22Rv1 (cell line): ENCODE measurements at regions not wholly inside any gene's neighbourhood (a gene's known extent, or its start where the extent isn't known, plus 50 kb on each side); places are given as distances from the start of the nearest gene placed in this dataset.

Experiments
- H3K27ac ChIP-seq: fragments of 450-650 bp; 2 replicates; pipeline ENCODE4 v1.5.1; 2017
- ZFX ChIP-seq: fragments of 450-650 bp; IDR thresholded peaks from 2 replicates; pipeline ENCODE4 v1.6.1; 2017; ENCODE audit warnings: antibody characterized with exemption, borderline replicate concordance
- TF ChIP-seq, protein P1 (sequence below): fragments of 450-650 bp; IDR thresholded peaks from 2 replicates; pipeline ENCODE4 v1.5.1; 2017; ENCODE audit warnings: mild to moderate bottlenecking

GRCh38 chr5:135163964-135164363, 129.9 kb upstream of the PITX1 start:
- TF ChIP-seq, protein P1, sequence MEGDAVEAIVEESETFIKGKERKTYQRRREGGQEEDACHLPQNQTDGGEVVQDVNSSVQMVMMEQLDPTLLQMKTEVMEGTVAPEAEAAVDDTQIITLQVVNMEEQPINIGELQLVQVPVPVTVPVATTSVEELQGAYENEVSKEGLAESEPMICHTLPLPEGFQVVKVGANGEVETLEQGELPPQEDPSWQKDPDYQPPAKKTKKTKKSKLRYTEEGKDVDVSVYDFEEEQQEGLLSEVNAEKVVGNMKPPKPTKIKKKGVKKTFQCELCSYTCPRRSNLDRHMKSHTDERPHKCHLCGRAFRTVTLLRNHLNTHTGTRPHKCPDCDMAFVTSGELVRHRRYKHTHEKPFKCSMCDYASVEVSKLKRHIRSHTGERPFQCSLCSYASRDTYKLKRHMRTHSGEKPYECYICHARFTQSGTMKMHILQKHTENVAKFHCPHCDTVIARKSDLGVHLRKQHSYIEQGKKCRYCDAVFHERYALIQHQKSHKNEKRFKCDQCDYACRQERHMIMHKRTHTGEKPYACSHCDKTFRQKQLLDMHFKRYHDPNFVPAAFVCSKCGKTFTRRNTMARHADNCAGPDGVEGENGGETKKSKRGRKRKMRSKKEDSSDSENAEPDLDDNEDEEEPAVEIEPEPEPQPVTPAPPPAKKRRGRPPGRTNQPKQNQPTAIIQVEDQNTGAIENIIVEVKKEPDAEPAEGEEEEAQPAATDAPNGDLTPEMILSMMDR = no peak
- TF ChIP-seq ZFX = no peak
- H3K27ac ChIP-seq = no peak overlapping the region

GRCh38 chr5:135163391-135163790, 129.4 kb upstream of the PITX1 start:
- no peak overlapping the region for H3K27ac ChIP-seq
- TF ChIP-seq, protein P1 = no peak
- TF ChIP-seq ZFX = no peak

- TF ChIP-seq ZFX = no peak
- TF ChIP-seq, protein P1 = no peak
- H3K27ac ChIP-seq = no peak overlapping the region
Measured at GRCh38 chr5:135162661-135163265, 128.7 kb upstream of the PITX1 start.

- TF ChIP-seq ZFX = no peak
- TF ChIP-seq, protein P1 = no peak
Measured at GRCh38 chr5:135161221-135161620, 127.2 kb upstream of the PITX1 start.

DNA sequence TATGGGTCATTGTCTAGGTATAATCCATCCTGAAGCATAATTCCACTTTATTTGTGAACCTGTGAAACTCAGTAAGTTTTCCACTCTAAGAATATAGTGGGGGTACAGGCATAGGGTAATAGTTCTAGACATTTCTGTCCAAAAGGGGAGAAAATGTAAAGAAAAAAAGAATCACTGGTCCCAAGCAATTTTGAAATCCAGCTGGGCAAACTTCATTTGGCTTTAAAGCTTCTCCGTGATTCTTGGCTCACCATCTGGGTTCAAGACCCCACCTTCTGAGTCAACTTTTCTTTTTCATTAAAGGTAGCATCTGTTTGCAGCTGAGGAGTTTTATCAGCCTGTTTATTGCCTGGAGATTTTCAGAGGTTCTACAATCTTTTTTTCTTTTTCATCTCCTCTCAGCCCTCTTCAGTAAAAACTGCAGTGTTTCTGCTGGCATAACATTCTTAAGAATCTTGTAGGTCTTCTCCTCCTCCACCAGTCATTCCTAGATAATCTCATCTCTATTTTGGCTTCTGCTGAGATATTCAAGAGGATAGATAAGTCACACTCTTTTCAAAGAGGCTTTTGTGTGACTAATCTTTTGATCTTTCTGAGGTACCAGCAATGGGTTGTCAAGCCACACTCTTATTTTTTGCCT, 126.1 kb upstream of the PITX1 start:
- TF ChIP-seq, protein P1 = no peak
- no peak for TF ChIP-seq ZFX
- no peak overlapping the region for H3K27ac ChIP-seq

More at GRCh38 chr5:135161221-135161620, 127.2 kb upstream of the PITX1 start:
- no peak overlapping the region for H3K27ac ChIP-seq

DNA sequence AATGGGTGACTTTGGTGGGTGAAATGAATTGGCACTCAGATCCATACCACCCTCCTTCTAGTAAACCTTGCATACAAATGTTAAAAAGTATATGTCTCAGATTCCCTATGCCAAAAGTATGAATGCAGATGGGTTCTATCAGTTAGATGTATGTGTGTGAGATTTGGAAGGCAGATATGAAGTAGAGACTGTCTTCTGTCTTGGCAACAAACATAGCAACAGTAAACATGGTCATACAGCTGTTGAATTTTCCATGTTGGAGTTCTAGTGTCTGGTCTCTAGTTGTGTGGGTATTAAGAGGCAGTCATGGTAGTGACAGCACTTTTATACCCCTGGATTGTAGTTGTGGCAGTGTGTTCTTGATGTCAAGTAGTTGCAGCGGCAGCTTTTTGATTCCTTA, 125.6 kb upstream of the PITX1 start:
- no peak overlapping the region for H3K27ac ChIP-seq
- no peak for TF ChIP-seq ZFX
- TF ChIP-seq, protein P1 = no peak

DNA sequence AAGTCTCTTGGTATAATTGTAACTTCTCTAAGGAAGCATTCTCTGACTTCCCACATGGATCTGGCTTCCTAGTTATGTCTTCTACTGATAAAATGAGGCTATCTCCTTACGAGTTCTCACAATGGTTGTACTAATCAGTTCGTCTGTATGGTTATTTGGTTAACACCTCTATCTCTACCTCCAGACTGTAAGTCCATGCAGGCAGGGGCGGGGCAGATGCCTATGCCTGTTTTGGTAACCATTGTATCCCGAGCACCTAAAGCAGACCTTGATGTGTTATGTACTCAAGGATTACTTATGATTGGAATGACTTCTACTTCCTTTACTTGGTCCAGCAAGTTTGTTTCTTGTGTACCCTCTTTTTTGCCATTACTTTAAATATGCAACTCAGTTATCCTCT, 125.0 kb upstream of the PITX1 start:
- no peak for TF ChIP-seq ZFX
- TF ChIP-seq, protein P1 = no peak
- no peak overlapping the region for H3K27ac ChIP-seq
